OCI-LY1 (cell line): ENCODE measurements at regions not wholly inside any gene's neighbourhood (a gene's known extent, or its start where the extent isn't known, plus 50 kb on each side); places are given as distances from the start of the nearest gene placed in this dataset.

Source experiments
- CTCF ChIP-seq: fragments of 200-600 bp; sonication (generic), shearing (Covaris generic); IDR thresholded peaks from 2 replicates; pipeline ENCODE4 v1.5.1; 2017; ENCODE audit warnings: mild to moderate bottlenecking, antibody characterized with exemption, low read length, moderate library complexity, mixed read lengths
- EZH2 ChIP-seq: fragments of 200-600 bp; sonication (generic), shearing (Covaris generic); IDR thresholded peaks from 2 replicates; pipeline ENCODE4 v1.8.0; 2017; ENCODE audit warnings: borderline replicate concordance, mixed run types, mild to moderate bottlenecking, antibody characterized with exemption, low read length, moderate library complexity, mixed read lengths

- TF ChIP-seq CTCF (no peak), EZH2 (no peak)
These were observed 1670.4 kb upstream of the SPRY2 start for GRCh38 chr13:82011355-82011754.
